ENCODE measurements at regions not wholly inside any gene's neighbourhood (a gene's known extent, or its start where the extent isn't known, plus 50 kb on each side); places are given as distances from the start of the nearest gene placed in this dataset.

DNA sequence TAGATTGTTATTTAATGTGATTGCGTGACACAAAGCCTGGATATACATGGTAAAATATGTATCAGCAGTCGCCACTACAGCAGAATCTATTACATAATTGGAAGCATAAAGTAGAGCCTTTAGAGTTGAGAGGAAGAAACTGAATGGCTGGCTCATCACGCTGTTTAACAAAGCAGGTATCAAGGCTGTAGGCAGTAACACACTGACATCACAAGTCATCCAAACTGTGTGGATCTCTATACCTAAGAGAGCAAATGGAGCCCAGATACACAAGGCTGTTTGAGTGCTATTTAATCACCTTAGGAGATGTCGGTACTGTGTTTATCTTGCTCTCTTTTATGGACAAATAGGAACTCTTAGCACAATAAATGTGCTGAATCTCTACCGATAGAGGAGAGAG lies 864.4 kb downstream of the VGLL3 start:
- WGBS = 93% methylated on average over 5 of the region's 5 CpGs
- Histone ChIP-seq H3K36me3 (ENCODE audit: control insufficient read depth in 2 of 2, insufficient read depth in 2 of 2, low read length in 1 of 2) (no peaks in the 10 kb centered on the region), H3K4me3 (ENCODE audit: low read length in 2 of 2) (no peak overlapping the region), H3K4me1 (ENCODE audit: control insufficient read depth in 2 of 2, insufficient read depth in 2 of 2, low read length in 2 of 2) (no peaks in the 10 kb centered on the region), H3K27me3 (ENCODE audit: control insufficient read depth in 2 of 2, insufficient read depth in 1 of 2, low read length in 1 of 2) (no peaks in the 10 kb centered on the region), H3K27ac (ENCODE audit: low read depth in 1 of 2, low read length in 1 of 2) (no peak overlapping the region), H3K9me3 (ENCODE audit: control insufficient read depth in 2 of 2, insufficient read depth in 1 of 2, low read length in 1 of 2) (no peaks in the 10 kb centered on the region)
- no peak for DNase-seq (ENCODE audit: low read depth in 6 of 9, low spot score in 9 of 9)
